GM21528 (cell line): ENCODE measurements at regions not wholly inside any gene's neighbourhood (a gene's known extent, or its start where the extent isn't known, plus 50 kb on each side); places are given as distances from the start of the nearest gene placed in this dataset.
"Not testable (repeated sequence)": the region's sequence is repeated elsewhere in the genome, so short reads cannot be mapped to it uniquely, and the experiment has no call there.

ENCODE experiments used
- ATAC-seq: cut with Tn5 transposase; IDR thresholded peaks from one replicate; pipeline ENCODE4 v1.9.1; 2021; ENCODE audit warnings: mild to moderate bottlenecking, moderate library complexity; ENCODE audit not compliant: unreplicated experiment, low FRiP score

DNA sequence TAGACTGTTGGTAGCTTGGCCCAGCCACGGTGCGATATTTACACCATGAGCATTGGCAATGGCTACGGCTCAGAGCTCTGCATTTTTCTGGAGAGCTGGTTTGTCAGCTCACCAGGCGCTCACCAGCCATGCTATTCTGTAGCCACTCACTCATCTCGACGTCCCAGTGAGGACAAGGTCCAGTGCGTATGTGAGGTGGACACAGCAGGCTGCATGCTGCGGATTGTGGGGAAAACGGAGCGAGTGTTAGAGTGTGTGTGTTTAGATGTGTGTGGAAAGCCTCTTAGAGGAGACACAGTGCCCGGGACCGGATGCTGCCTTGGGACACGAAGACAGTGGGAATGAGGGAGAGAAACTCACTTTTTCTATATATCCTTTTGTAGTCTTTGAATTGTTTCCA, 103.7 kb downstream of the PLXNA1 start:
- not testable (repeated sequence) for ATAC-seq

DNA sequence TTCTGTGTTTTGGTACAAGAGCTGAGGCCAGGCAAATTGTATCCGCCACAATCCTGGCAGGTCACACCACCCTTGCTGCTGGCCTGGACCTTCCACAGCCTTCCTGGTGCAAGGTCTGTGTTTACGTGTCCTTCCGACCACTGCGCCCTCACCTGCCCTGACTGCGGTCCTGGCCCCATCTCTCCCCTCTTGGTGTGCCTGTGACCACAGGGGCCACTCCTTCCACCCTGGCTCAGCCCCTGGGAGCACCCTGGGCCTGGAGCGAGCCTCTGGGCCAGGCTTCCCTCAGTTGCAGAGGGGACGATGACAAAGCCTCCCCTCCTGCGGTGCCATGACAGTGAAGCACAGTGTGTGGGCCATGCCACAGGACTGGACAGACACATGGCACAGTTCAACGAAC, 104.5 kb downstream of the PLXNA1 start:
- ATAC-seq, result no peak

DNA sequence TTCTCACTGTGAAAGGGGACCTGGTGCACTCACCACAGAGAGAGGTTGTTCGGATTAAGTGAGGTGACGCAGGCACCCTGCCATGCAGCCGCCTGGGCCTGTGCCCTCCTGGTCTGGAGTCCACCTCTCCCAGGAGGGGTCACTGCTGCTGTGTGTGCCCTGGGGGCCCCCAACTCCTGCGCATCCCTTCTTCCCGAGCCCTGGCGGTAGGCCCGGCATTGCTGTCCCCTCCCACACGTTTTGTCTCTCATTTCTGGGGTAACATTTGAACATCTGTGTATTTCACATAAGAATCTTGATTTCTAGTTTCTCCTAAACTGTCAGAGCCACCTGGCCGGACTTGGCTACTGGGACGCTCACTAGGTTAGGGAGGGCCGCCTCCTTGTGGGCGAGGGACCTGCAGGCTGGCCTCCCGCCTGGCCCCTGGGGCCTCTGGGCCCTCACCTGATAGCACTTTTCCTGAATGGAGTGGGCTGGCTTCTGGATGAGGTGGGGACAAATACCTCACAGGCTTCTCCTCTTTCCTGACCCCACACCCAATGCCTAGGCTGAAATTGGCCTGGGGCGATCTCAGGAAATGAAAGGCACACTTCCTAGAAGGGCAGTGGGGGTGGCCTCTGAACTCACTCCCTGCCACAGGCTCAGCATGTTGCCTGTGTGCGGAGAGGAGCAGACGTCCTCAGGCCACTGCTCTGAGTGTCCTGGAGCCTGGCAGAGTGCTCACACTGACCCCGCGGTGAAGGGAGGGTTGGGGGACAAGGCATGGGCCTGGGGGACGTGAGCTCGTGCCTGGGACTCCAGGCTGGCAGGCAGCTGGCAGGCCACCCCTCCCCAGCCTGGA, 104.2 kb upstream of the PRR23E start:
- no peak for ATAC-seq

- no peak for ATAC-seq
Observed at GRCh38 chr3:127089486-127090145, 103.3 kb upstream of the PRR23E start.

DNA sequence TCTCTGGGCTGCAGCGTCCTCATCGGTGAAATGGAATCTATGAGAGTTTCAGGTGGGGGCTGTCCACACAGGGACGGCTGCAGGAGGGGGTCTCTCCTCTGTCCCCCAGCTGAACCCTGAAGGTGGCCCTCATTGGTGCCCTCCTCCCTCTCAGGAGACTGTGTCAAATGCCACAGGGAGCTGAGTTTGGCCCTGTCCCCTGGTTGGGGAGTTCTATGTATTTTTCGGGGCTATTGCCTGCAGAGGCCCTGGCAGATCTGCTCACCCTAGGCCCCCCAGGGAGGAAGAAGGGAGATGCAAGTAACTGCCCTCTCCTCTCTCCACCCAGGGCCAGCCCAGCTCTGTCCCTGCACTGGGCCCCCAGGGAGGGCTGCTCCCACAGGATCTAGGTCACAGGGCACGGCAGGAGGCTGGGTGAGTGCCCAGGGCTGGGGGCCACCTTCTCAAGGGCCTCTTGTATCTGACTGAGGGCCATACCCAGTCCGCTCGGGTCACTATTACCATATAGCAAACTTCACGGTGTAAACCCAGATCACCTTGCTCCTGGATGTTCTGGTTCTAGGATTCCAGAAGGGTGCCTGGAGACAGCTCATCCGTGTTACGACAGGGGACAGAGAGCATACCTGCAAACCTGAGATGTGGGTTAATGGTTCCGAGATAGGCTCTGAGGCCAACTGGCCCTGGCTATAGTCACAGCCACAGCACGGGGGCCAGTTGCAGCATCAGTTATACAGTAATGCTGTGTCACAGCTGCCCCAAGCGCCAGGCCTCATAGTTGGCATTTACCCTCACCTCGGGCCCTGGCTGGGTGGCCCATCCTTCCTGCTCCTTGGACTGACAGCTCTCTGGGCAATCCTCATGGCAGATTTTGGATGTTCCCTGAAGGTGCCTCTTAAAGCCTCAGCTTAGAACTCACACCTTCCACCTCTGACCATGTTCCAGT, 102.4 kb upstream of the PRR23E start:
- no peak for ATAC-seq

- ATAC-seq, result no peak
Observed at GRCh38 chr3:127091376-127091775, 101.6 kb upstream of the PRR23E start.

DNA sequence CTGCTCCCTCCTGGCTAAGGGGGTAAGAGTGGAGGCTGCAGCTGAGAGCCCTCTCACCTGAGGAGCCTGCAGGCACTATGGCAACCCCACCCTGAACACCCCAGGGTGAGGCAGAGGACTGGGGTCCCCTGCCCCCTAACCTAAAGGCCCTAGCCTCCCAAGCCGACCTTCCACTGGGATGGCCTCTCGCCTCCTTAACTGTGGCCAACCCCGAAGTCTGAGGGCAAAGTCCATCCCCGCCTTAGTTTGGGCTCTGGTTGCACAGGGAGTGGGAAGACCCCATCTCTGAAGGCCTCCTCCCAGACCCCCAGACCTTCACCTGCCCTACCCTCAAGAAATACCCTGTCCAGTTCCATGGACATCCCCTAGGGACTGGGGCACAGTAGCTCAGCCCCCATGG, 100.6 kb upstream of the PRR23E start:
- no peak for ATAC-seq

DNA sequence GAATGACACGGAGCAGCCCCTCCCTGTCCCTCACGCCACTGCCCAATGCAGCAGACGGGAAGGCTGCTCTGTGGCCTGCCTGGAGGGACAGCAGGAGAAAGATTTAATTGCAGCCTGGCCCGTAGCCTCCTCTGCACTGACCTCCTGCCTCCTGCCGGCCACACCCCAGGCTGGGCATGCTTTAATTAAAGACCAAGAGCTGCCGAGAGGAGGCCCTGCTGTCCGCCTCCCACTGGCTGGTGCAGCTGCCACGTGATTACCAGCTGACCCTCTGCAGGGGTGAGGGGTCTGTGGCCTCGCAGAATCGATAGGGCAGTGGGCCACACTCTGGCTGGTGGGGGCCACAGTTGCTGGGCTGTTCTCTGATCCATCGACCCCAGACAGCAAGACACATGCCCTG, 100.2 kb upstream of the PRR23E start:
- no peak for ATAC-seq

DNA sequence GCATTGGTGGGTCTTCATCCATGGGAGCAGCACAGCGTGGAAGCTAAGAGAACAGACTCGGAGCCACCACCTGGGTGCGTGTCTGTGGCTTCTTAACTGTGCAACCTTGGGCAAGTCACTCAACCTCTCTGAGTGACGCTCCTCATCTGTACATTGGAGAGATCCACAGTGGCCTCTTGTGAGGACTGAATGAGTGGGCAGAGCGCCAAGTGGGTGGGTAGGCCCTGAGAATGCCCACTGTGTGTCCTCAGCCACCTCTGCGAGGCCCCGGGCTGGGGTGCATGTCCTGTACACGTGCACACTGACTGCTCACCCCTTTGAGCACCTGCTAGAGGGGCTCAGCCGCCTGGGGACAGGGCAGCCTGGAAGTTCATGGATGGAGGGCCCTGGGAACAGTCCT, 99.6 kb upstream of the PRR23E start:
- ATAC-seq, result no peak

DNA sequence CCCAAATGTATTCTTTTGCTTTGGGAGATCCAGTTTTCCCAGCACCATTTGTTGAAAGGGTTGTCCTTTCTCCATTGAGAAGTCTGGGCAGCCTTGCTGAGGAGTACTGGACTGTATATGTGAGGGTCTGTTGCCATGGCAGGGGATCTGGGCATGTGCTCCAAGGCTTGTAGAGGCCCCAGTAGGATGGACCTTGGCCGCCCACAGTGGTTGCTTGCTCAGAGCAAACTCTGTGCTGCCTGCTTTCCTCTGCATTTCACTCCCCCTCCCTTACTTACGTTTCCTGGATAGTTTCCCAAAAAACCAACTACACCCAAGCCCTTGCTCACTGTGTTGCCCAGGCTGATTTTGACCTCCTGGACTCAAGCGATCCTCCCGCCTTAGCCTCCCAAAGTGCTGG, 97.2 kb upstream of the PRR23E start:
- no peak for ATAC-seq

DNA sequence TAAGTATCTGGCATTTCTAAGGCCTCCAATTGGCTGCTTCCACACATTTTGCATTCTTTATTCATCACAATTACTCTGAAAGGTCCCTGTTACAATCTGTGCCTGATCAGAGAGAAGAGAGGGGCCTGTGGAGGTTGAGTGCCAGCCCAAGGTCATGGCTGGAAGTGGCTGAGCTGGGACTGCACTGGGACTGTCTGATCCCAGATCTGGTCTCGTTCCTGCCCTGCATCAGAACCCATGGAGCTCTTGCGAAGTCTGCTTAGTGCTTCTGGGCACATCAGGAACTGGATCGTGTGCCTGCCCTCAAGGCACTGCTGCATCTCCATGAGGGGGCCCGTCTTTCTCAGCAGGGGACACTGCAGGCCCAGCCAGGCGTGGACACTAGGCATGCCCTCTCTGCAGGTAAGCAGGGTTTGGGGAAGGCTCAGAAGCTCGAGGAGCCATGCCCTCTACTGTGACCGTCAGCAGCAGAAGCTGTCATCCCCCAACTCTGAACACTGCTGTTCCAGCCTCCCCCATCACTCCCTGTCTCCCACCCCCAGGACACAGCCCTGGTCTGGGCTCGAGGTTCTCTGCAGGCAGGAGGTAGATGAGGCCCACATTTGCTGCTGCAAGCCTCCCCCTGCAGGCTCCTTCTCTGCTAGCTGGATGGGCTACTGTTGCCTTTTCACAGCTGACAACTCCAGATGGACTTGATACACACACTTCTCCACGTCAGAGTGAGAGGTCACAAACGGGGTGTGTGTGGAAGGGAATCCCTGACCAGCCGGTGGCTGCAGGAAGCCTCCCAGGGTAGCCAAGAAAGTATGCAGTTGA, 96.5 kb upstream of the PRR23E start:
- ATAC-seq, result no peak

DNA sequence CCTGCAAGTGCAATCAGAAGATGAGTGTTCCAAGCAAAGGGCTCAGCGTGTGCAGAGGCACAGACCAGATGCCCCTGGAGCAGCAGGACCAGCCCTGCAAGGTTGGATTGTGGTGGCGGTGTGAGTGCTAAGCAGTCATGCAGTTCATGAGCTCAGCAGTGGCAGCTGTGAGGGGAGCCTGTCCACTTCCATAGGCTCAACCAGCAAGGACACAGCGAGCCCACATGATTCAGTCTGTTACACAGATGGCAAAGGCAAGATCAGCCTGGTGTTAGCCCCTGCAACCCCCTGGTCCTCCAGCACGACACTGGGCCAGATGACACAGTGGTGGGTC, 95.9 kb upstream of the PRR23E start:
- no peak for ATAC-seq

GRCh38 chr3:127097481-127097880, 95.5 kb upstream of the PRR23E start:
- no peak for ATAC-seq

DNA sequence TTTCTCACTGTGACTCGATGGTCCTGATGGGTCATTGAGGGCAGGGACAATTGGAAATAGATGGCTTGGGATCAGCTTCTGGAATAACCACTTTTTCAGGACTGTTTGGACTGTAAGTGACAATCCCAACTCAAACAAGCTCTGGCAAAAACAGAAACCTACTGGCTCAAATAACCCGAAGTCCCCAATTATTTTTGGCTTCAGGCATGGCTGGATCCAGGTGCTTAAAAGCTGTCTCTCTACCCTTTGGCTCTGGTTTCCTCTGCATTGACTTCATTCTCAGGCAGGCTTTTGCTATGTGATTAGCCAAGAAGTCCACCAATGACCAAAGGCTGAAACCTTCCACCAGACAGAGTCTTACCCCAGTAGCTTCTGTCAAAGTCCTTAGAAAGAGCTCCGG, 92.9 kb upstream of the PRR23E start:
- ATAC-seq, result no peak

- no peak for ATAC-seq
Observed at GRCh38 chr3:127100459-127101410, 92.2 kb upstream of the PRR23E start.

DNA sequence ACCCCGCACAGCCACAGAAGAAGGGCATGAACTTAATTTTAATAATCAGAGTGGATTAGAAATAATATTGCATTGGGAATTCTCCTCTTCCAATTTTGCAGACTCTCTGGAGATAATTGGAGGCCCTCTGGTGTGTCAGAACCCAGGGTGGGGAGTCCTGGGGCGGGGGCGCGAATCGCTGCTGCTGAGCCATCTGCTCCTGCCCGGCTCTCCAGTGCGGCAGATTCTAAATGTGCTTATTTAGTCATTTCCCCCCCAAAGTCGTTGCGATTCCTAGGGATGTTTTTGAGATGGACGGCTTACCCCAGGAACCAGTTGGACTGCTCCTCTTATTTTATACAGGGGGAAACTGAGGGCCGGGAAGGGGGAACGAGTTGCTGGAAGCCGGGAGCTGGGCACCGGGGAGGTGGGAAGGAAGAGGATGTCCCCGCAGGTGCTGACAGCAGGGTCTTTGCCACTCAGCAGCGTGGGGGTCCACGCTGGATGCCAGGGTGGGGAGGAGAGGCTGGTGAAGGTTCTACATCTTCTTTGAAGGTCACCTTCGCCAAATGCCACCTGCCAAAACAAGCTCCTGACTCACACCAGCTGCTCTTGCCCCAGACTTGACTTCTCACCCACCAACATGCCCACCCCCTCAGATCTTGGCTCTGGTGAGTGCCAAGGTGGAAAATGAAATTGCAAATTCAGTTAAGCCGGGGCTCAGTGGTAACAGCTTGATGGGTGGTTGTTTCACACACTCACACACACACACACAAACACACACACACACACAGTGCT, 91.3 kb upstream of the PRR23E start:
- ATAC-seq, result no peak

GRCh38 chr3:127102188-127102520, 90.8 kb upstream of the PRR23E start:
- ATAC-seq, result no peak

- ATAC-seq, result no peak
Observed at GRCh38 chr3:127102587-127102986, 90.3 kb upstream of the PRR23E start.

GRCh38 chr3:127103080-127103479, 89.9 kb upstream of the PRR23E start:
- no peak for ATAC-seq
